ENCODE measurements at regions not wholly inside any gene's neighbourhood (a gene's known extent, or its start where the extent isn't known, plus 50 kb on each side); places are given as distances from the start of the nearest gene placed in this dataset.

- POLR2A ChIA-PET: no interaction called here
- Histone ChIP-seq H3K9ac (ENCODE audit: low read length) (no peak overlapping the region), H3K36me3 (ENCODE audit: control insufficient read depth in 1 of 2, insufficient read depth in 2 of 2, low read length in 2 of 2) (no peaks in the 10 kb centered on the region), H3K79me2 (ENCODE audit: insufficient read depth, low read length) (no peaks in the 10 kb centered on the region), H4K20me1 (ENCODE audit: insufficient read depth) (no peaks in the 10 kb centered on the region), H3K9me3 (ENCODE audit: control insufficient read depth in 1 of 2, insufficient read depth in 1 of 2, low read depth in 1 of 2, low read length in 2 of 2) (peaks cover 0 to 3% of the 10 kb centered on the region in 2 experiments; a peak in 1 of 4 replicates), H3K4me1 (ENCODE audit: control insufficient read depth in 1 of 2, insufficient read depth in 2 of 2, low read length in 2 of 2) (no peaks in the 10 kb centered on the region), H3K27ac (ENCODE audit: low read depth, low read length) (no peak overlapping the region), H3K27me3 (ENCODE audit: insufficient read depth, low read length) (no peaks in the 10 kb centered on the region), H2AFZ (ENCODE audit: low read depth, low read length, poor library complexity, severe bottlenecking) (no peak overlapping the region), H3K4me2 (ENCODE audit: low read length) (no peak overlapping the region), H3K9me2 (ENCODE audit: insufficient read depth) (no peaks in the 10 kb centered on the region), H3K4me3 (replicated peaks in 1 of 2; ENCODE audit: low read depth in 1 of 2, low read length in 2 of 2) (no peak overlapping the region)
- DNase-seq (ENCODE audit: low read depth, low spot score) (no peak), ATAC-seq (no peak)
- CTCF ChIA-PET: no interaction called here
- BruUV-seq (replicated peaks): no TSS peak
- intact Hi-C loops (cut with micrococcal nuclease): no loop called here
- RAD21 ChIA-PET (ENCODE audit: low non-redundant PET in 1 of 2, low total read pairs in 2 of 2, uncharacterized antibody in 2 of 2, unreplicated experiment in 2 of 2): no interaction called here
- TF ChIP-seq ZNF274 (IDR thresholded peaks at IDR 0.05; ENCODE audit: low read depth, low read length): no peak
- TF ChIP-seq CEBPB (IDR thresholded peaks at IDR 0.05; ENCODE audit: low read depth): no peak
- no peak for TF ChIP-seq ZBTB33 (IDR thresholded peaks at IDR 0.05; ENCODE audit: extremely low read depth, insufficient replicate concordance, low read length)
- no peak for TF ChIP-seq EZH2 (IDR thresholded peaks at IDR 0.05)
- TF ChIP-seq EGR1 (IDR thresholded peaks at IDR 0.05; ENCODE audit: low read depth): no peak
- no peak for TF ChIP-seq SIN3A (IDR thresholded peaks at IDR 0.05; ENCODE audit: low read depth)
- TF ChIP-seq SRF (IDR thresholded peaks at IDR 0.05; ENCODE audit: low read depth): no peak
- TF ChIP-seq RAD21 (IDR thresholded peaks at IDR 0.05; ENCODE audit: low read depth): no peak
- TF ChIP-seq ZFX (IDR thresholded peaks at IDR 0.05): no peak
- no peak for TF ChIP-seq CTCF (IDR thresholded peaks at IDR 0.05 in 2 of 3, conservative IDR thresholded peaks at IDR 0.05 in 1 of 3; ENCODE audit: borderline replicate concordance in 1 of 3, insufficient read depth in 1 of 3, low read depth in 2 of 3, low read length in 2 of 3)
- TF ChIP-seq YY1 (IDR thresholded peaks at IDR 0.05; ENCODE audit: extremely low read depth, insufficient replicate concordance, low read depth, low read length): no peak
- TF ChIP-seq REST (IDR thresholded peaks at IDR 0.05; ENCODE audit: low read depth): no peak
- TF ChIP-seq, protein P1, sequence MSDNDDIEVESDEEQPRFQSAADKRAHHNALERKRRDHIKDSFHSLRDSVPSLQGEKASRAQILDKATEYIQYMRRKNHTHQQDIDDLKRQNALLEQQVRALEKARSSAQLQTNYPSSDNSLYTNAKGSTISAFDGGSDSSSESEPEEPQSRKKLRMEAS (IDR thresholded peaks at IDR 0.05): no peak
- no peak for TF ChIP-seq ELF1 (IDR thresholded peaks at IDR 0.05; ENCODE audit: borderline replicate concordance, low read depth)
- no peak for TF ChIP-seq FOSL1 (IDR thresholded peaks at IDR 0.05; ENCODE audit: low read depth)
- TF ChIP-seq POLR2A (IDR thresholded peaks at IDR 0.05; ENCODE audit: borderline replicate concordance, extremely low read depth, insufficient read depth, insufficient read length): no peak
- no peak for TF ChIP-seq EZH2phosphoT487 (IDR thresholded peaks at IDR 0.05; ENCODE audit: borderline replicate concordance)
Measured at GRCh38 chr10:35961501-35961900, 319.4 kb upstream of the FZD8 start.
